SK-N-SH treated with all-trans-retinoic acid at 6 μM for 48 hours (cell line): ENCODE measurements at regions not wholly inside any gene's neighbourhood (a gene's known extent, or its start where the extent isn't known, plus 50 kb on each side); places are given as distances from the start of the nearest gene placed in this dataset.
A peak's percentile ranks its signal among the peaks of the same experiment; 100 is the strongest.

Source experiments
- ATAC-seq: fragments of 200-7000 bp; cut with Tn5 transposase; 3 replicates; pipeline ENCODE4 v1.9.1; 2020; ENCODE audit warnings: mild to moderate bottlenecking, moderate library complexity
- ARNTL ChIP-seq: fragments of 450-650 bp; formaldehyde crosslinking; IDR thresholded peaks from 2 replicates; pipeline ENCODE4 v1.5.0; 2020; ENCODE audit warnings: low read depth, mild to moderate bottlenecking, moderate library complexity, borderline replicate concordance
- ESRRG ChIP-seq: fragments of 250-450 bp; sonication (Bioruptor Pico); IDR thresholded peaks from 2 replicates; pipeline ENCODE4 v1.6.1; 2021; ENCODE audit warnings: mild to moderate bottlenecking
- GLIS3 ChIP-seq: fragments of 250-450 bp; sonication (Bioruptor Pico); IDR thresholded peaks from 2 replicates; pipeline ENCODE4 v1.5.0; 2020; ENCODE audit warnings: mild to moderate bottlenecking, moderate library complexity
- ISL1 ChIP-seq: fragments of 250-450 bp; sonication (Bioruptor Pico); IDR thresholded peaks from 2 replicates; pipeline ENCODE4 v2.1.2; 2022; ENCODE audit warnings: mild to moderate bottlenecking, moderate library complexity
- OSR1 ChIP-seq: fragments of 250-450 bp; sonication (Bioruptor Pico); IDR thresholded peaks from 2 replicates; pipeline ENCODE4 v1.8.0; 2022; ENCODE audit warnings: moderate library complexity, mild to moderate bottlenecking, inconsistent platforms
- PATZ1 ChIP-seq: fragments of 250-450 bp; sonication (Bioruptor Pico); IDR thresholded peaks from 2 replicates; pipeline ENCODE4 v1.8.0; 2020; ENCODE audit warnings: mild to moderate bottlenecking, moderate library complexity, borderline replicate concordance
- PPARA ChIP-seq: fragments of 250-450 bp; sonication (Bioruptor Pico); IDR thresholded peaks from 2 replicates; pipeline ENCODE4 v1.5.0; 2020; ENCODE audit warnings: mild to moderate bottlenecking, borderline replicate concordance
- RARB ChIP-seq: fragments of 250-450 bp; sonication (Bioruptor Pico); IDR thresholded peaks from 2 replicates; pipeline ENCODE4 v1.8.0; 2021; ENCODE audit warnings: mild to moderate bottlenecking, moderate library complexity
- SNAI2 ChIP-seq: fragments of 250-450 bp; sonication (Bioruptor Pico); IDR thresholded peaks from 2 replicates; pipeline ENCODE4 v1.5.0; 2020; ENCODE audit warnings: mild to moderate bottlenecking, moderate library complexity
- TCF4 ChIP-seq: fragments of 250-450 bp; sonication (Bioruptor Pico); IDR thresholded peaks from 2 replicates; pipeline ENCODE4 v1.8.0; 2021; ENCODE audit warnings: mild to moderate bottlenecking, moderate library complexity, borderline replicate concordance
- TOX ChIP-seq: fragments of 250-450 bp; sonication (Bioruptor Pico); IDR thresholded peaks from 2 replicates; pipeline ENCODE4 v1.8.0; 2021; ENCODE audit warnings: mild to moderate bottlenecking, moderate library complexity, borderline replicate concordance
- ZC3H10 ChIP-seq: fragments of 250-450 bp; sonication (Bioruptor Pico); IDR thresholded peaks from 2 replicates; pipeline ENCODE4 v1.5.1; 2021; ENCODE audit warnings: mild to moderate bottlenecking, moderate library complexity
- ZFP3 ChIP-seq: fragments of 250-450 bp; sonication (Bioruptor Pico); IDR thresholded peaks from 2 replicates; pipeline ENCODE4 v1.5.0; 2020; ENCODE audit warnings: mild to moderate bottlenecking, moderate library complexity
- ZNF565 ChIP-seq: fragments of 450-650 bp; formaldehyde crosslinking; conservative IDR thresholded peaks from 2 replicates; pipeline ENCODE4 v1.5.0; 2020; ENCODE audit warnings: low read depth, mild to moderate bottlenecking, moderate library complexity
- ZNF70 ChIP-seq: fragments of 450-650 bp; formaldehyde crosslinking; IDR thresholded peaks from 2 replicates; pipeline ENCODE4 v1.5.0; 2020; ENCODE audit warnings: mild to moderate bottlenecking, moderate library complexity
- ZNF8 ChIP-seq: fragments of 450-650 bp; formaldehyde crosslinking; IDR thresholded peaks from 2 replicates; pipeline ENCODE4 v1.5.0; 2020; ENCODE audit warnings: mild to moderate bottlenecking, moderate library complexity
- TF ChIP-seq, protein P1 (sequence below): fragments of 250-450 bp; sonication (Bioruptor Pico); IDR thresholded peaks from 2 replicates; pipeline ENCODE4 v1.5.0; 2020; ENCODE audit warnings: mild to moderate bottlenecking, moderate library complexity
- TF ChIP-seq, protein P2 (sequence below): fragments of 250-450 bp; sonication (Bioruptor Pico); IDR thresholded peaks from 2 replicates; pipeline ENCODE4 v1.5.1; 2020; ENCODE audit warnings: low read depth, mild to moderate bottlenecking, moderate library complexity
- TF ChIP-seq, protein P3 (sequence below): fragments of 250-450 bp; sonication (Bioruptor Pico); IDR thresholded peaks from 2 replicates; pipeline ENCODE4 v1.5.1; 2021; ENCODE audit warnings: mild to moderate bottlenecking, moderate library complexity

DNA sequence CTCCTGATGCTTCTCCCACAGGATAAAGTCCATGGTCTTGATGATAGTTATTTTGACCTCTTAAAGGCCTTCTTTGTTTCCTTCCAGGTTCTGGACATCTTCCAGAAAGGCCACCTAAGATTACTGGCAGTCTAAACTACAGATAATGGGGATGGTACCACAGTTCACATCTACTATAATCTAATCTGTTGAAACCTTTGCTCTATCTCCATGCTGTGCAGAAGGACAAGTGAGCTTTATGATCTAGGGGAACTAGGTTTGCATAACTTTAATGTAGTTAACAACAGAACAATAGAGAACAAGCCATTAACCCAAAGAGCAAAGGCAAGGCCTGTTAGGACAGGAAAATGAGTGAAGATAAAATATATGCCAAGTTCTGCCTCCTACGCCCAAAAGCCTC lies 103.9 kb upstream of the KLHL13 start:
- ATAC-seq, result no peak
- TF ChIP-seq GLIS3 (CRISPR knock-in tag) (no peak), ARNTL (CRISPR knock-in tag) (no peak), ISL1 (CRISPR knock-in tag) (peak; percentile 37), ZNF70 (CRISPR knock-in tag) (no peak)

DNA sequence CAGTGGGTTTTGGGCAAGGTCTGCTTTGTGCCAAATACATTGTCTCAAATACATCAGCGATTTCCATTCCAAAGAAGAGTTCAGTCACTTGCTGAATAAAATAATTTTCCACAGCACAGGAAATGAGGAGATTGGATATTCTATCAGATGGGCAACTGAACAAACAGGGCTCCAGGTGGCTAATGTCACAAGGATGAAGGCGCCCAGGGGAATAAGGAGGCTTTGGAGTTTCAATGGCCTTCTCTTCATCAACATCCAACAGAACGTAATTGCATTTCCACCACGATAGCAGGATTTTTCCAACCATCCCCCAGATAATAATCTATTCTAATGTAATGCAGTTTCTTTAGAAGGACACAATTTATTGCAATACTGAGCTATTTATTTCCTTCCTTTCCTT lies 104.7 kb upstream of the KLHL13 start:
- ATAC-seq, result peak; percentile 14; the same call in 2 of the 3 replicates
- TF ChIP-seq, protein P1, sequence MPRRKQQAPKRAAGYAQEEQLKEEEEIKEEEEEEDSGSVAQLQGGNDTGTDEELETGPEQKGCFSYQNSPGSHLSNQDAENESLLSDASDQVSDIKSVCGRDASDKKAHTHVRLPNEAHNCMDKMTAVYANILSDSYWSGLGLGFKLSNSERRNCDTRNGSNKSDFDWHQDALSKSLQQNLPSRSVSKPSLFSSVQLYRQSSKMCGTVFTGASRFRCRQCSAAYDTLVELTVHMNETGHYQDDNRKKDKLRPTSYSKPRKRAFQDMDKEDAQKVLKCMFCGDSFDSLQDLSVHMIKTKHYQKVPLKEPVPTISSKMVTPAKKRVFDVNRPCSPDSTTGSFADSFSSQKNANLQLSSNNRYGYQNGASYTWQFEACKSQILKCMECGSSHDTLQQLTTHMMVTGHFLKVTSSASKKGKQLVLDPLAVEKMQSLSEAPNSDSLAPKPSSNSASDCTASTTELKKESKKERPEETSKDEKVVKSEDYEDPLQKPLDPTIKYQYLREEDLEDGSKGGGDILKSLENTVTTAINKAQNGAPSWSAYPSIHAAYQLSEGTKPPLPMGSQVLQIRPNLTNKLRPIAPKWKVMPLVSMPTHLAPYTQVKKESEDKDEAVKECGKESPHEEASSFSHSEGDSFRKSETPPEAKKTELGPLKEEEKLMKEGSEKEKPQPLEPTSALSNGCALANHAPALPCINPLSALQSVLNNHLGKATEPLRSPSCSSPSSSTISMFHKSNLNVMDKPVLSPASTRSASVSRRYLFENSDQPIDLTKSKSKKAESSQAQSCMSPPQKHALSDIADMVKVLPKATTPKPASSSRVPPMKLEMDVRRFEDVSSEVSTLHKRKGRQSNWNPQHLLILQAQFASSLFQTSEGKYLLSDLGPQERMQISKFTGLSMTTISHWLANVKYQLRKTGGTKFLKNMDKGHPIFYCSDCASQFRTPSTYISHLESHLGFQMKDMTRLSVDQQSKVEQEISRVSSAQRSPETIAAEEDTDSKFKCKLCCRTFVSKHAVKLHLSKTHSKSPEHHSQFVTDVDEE, result peak; percentile 67; the same call in 1 of the 2 replicates
- TF ChIP-seq TCF4 (CRISPR knock-in tag), result peak; percentile 87
- TF ChIP-seq ZNF70 (CRISPR knock-in tag), result no peak
- TF ChIP-seq GLIS3 (CRISPR knock-in tag), result 0 out of 2 replicates have a peak, but pooled peaks have one; percentile 55

DNA sequence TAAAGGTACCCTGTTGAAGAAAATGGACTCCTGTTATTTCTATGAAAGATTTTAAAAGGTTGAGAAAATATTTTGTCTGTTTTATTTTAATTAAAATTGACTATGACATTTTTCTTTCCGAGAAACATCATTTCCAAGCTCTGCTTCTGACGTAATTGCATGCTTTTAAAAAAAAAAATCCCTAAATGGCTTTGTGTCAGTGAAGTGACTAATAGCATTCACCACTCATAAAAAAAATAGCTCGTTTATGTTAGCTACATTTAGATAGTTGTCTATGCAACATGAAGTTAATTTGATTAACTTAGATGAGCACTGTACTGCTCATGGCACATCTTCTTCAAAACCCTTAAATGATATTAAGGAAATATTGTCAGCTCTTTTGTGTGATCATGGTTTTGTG lies 105.1 kb upstream of the KLHL13 start:
- TF ChIP-seq ZC3H10 (CRISPR knock-in tag), result peak; percentile 85
- TF ChIP-seq, protein P1, result peak; percentile 75
- TF ChIP-seq, protein P2, sequence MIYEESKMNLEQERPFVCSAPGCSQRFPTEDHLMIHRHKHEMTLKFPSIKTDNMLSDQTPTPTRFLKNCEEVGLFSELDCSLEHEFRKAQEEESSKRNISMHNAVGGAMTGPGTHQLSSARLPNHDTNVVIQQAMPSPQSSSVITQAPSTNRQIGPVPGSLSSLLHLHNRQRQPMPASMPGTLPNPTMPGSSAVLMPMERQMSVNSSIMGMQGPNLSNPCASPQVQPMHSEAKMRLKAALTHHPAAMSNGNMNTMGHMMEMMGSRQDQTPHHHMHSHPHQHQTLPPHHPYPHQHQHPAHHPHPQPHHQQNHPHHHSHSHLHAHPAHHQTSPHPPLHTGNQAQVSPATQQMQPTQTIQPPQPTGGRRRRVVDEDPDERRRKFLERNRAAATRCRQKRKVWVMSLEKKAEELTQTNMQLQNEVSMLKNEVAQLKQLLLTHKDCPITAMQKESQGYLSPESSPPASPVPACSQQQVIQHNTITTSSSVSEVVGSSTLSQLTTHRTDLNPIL, result peak; percentile 82
- TF ChIP-seq ZNF70 (CRISPR knock-in tag), result no peak
- TF ChIP-seq, protein P3, sequence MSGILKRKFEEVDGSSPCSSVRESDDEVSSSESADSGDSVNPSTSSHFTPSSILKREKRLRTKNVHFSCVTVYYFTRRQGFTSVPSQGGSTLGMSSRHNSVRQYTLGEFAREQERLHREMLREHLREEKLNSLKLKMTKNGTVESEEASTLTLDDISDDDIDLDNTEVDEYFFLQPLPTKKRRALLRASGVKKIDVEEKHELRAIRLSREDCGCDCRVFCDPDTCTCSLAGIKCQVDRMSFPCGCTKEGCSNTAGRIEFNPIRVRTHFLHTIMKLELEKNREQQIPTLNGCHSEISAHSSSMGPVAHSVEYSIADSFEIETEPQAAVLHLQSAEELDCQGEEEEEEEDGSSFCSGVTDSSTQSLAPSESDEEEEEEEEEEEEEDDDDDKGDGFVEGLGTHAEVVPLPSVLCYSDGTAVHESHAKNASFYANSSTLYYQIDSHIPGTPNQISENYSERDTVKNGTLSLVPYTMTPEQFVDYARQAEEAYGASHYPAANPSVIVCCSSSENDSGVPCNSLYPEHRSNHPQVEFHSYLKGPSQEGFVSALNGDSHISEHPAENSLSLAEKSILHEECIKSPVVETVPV (CRISPR knock-in tag), result peak; percentile 68; the same call in 1 of the 2 replicates
- TF ChIP-seq ARNTL (CRISPR knock-in tag), result no peak
- no peak for TF ChIP-seq TCF4 (CRISPR knock-in tag)
- TF ChIP-seq TOX (CRISPR knock-in tag), result peak; percentile 79; the same call in 1 of the 2 replicates
- 0 out of 2 replicates have a peak, but pooled peaks have one; percentile 52 for TF ChIP-seq ZNF565
- TF ChIP-seq ISL1 (CRISPR knock-in tag), result peak; percentile 96
- ATAC-seq, result peak; percentile 61

- no peak for TF ChIP-seq ZNF8
- no peak for TF ChIP-seq RARB
- TF ChIP-seq ESRRG, result no peak
- no peak for TF ChIP-seq OSR1 (CRISPR knock-in tag)
- no peak for TF ChIP-seq TOX (CRISPR knock-in tag)
- no peak for TF ChIP-seq PATZ1
- no peak for TF ChIP-seq ARNTL (CRISPR knock-in tag)
- no peak for TF ChIP-seq ZNF70 (CRISPR knock-in tag)
- TF ChIP-seq PPARA (CRISPR knock-in tag), result no peak
- no peak for TF ChIP-seq ZFP3 (CRISPR knock-in tag)
- TF ChIP-seq GLIS3 (CRISPR knock-in tag), result no peak
- TF ChIP-seq SNAI2 (CRISPR knock-in tag), result no peak
- TF ChIP-seq, all 23 proteins: peak for 0
- ATAC-seq, result no peak
Measured at GRCh38 chrX:118222421-118222820, 105.8 kb upstream of the KLHL13 start.
